A549 (cell line): ENCODE measurements at regions not wholly inside any gene's neighbourhood (a gene's known extent, or its start where the extent isn't known, plus 50 kb on each side); places are given as distances from the start of the nearest gene placed in this dataset.

Experiments
- ATAC-seq, 2 experiments: fragments of 200-7000 bp in 1 of 2; fragments of >200 bp in 1 of 2; cut with Nextera tagmentation in 1 of 2; cut with Tn5 transposase in 1 of 2; 3 replicates each; pipeline versions ENCODE4 v1.8.0 to v1.9.1; 2018 to 2020; ENCODE audit warnings: mild to moderate bottlenecking in 1 of 2, moderate library complexity in 1 of 2
- CTCF ChIA-PET: fragments of 300-600 bp; sonication (Branson Sonifier 250); formaldehyde crosslinking; extraction: SDS; loops from one replicate; lab custom pipeline; 2021; ENCODE audit warnings: antibody characterized with exemption, inconsistent platforms; lab: Yijun Ruan, JAX
- POLR2A ChIA-PET: fragments of 350-600 bp; formaldehyde crosslinking; extraction: SDS; loops from one replicate; lab custom pipeline; 2021; ENCODE audit warnings: antibody characterized with exemption, inconsistent platforms; lab: Yijun Ruan, JAX
- DNase-seq, 2 experiments: peaks; one replicate each; pipeline versions ENCODE4 v3.0.0 to v3.0.0-alpha.2; 2011 to 2016; ENCODE audit warnings: low read depth in 1 of 2, low spot score in 1 of 2
- FAIRE-seq: peaks from 2 replicates; lab custom pipeline; 2011; peaks lifted over from hg19 to GRCh38; lab: Jason Lieb, UNC
- H3K27ac ChIP-seq, 2 experiments: fragments of >200 bp; sonication (Bioruptor Twin); formaldehyde crosslinking; 3 replicates each; pipeline ENCODE4 v1.5.1; 2016 to 2017
- H3K4me1 ChIP-seq: fragments of >200 bp; sonication (Bioruptor Twin); formaldehyde crosslinking; 3 replicates; pipeline ENCODE4 v1.6.1; 2016
- H3K4me2 ChIP-seq: fragments of >200 bp; sonication (Bioruptor Twin); formaldehyde crosslinking; 3 replicates; pipeline ENCODE4 v1.6.1; 2016
- H3K4me3 ChIP-seq: fragments of >200 bp; sonication (Bioruptor Twin); formaldehyde crosslinking; 3 replicates; pipeline ENCODE4 v1.5.1; 2016
- H3K9me3 ChIP-seq: fragments of >200 bp; sonication (Bioruptor Twin); formaldehyde crosslinking; 3 replicates; pipeline ENCODE4 v1.6.1; 2016
- CBX2 ChIP-seq: fragments of 200-600 bp; sonication (generic); IDR thresholded peaks from 2 replicates; pipeline ENCODE4 v1.6.1; 2016; ENCODE audit warnings: low read depth, mild to moderate bottlenecking, borderline replicate concordance
- CHD4 ChIP-seq: fragments of 200-600 bp; sonication (generic); IDR thresholded peaks from 2 replicates; pipeline ENCODE4 v1.6.1; 2016; ENCODE audit warnings: antibody characterized with exemption, mild to moderate bottlenecking, borderline replicate concordance
- E2F6 ChIP-seq: IDR thresholded peaks from 2 replicates; pipeline ENCODE4 v1.6.1; 2012; ENCODE audit warnings: low read depth, borderline replicate concordance
- ELK1 ChIP-seq: fragments of 150-350 bp; IDR thresholded peaks from 2 replicates; pipeline ENCODE4 v1.6.1; 2014; ENCODE audit warnings: low read depth, mild to moderate bottlenecking, low read length
- ESRRA ChIP-seq: fragments of 150-350 bp; IDR thresholded peaks from 2 replicates; pipeline ENCODE4 v1.6.1; 2014; ENCODE audit warnings: mild to moderate bottlenecking, low read length, borderline replicate concordance
- GATA3 ChIP-seq: IDR thresholded peaks from 2 replicates; pipeline ENCODE4 v1.6.1; 2012; ENCODE audit warnings: borderline replicate concordance
- HDAC2 ChIP-seq: fragments of 200-600 bp; sonication (generic); IDR thresholded peaks from 2 replicates; pipeline ENCODE4 v1.6.1; 2016
- HEYL ChIP-seq: fragments of 250-450 bp; sonication (Bioruptor Pico); IDR thresholded peaks from 2 replicates; pipeline ENCODE4 v1.8.0; 2021; ENCODE audit warnings: mild to moderate bottlenecking, moderate library complexity
- JUNB ChIP-seq: fragments of >200 bp; sonication (Bioruptor Twin); formaldehyde crosslinking; IDR thresholded peaks from 2 replicates; pipeline ENCODE4 v1.6.1; 2016
- NFE2L2 ChIP-seq: fragments of 150-350 bp; conservative IDR thresholded peaks from 2 replicates; pipeline ENCODE4 v1.6.1; 2014; ENCODE audit warnings: low read length
- NPAS2 ChIP-seq: fragments of 250-450 bp; sonication (Bioruptor Pico); IDR thresholded peaks from 2 replicates; pipeline ENCODE4 v1.8.0; 2022; ENCODE audit warnings: mild to moderate bottlenecking, moderate library complexity, borderline replicate concordance
- PHF8 ChIP-seq: fragments of 200-600 bp; sonication (generic); IDR thresholded peaks from 2 replicates; pipeline ENCODE4 v1.6.1; 2016; ENCODE audit warnings: low read depth, mild to moderate bottlenecking, antibody characterized with exemption, moderate library complexity, borderline replicate concordance
- POLR2A ChIP-seq: IDR thresholded peaks from 2 replicates; pipeline ENCODE4 v1.6.1; 2012; ENCODE audit warnings: mild to moderate bottlenecking, low read length
- SMC3 ChIP-seq: fragments of >200 bp; sonication (Bioruptor Twin); formaldehyde crosslinking; IDR thresholded peaks from 3 replicates; pipeline ENCODE4 v1.6.1; 2018; ENCODE audit warnings: inconsistent platforms
- TP53 ChIP-seq: fragments of 250-450 bp; sonication (Bioruptor Pico); IDR thresholded peaks from 2 replicates; pipeline ENCODE4 v1.5.0; 2021; ENCODE audit warnings: mild to moderate bottlenecking, moderate library complexity
- ZFP36 ChIP-seq: fragments of 450-650 bp; IDR thresholded peaks from 2 replicates; pipeline ENCODE4 v1.6.1; 2014; ENCODE audit warnings: borderline replicate concordance; ENCODE audit not compliant: partially characterized antibody
- ZSCAN20 ChIP-seq: fragments of 250-450 bp; sonication (Bioruptor Pico); IDR thresholded peaks from 2 replicates; pipeline ENCODE4 v1.8.0; 2022; ENCODE audit warnings: mild to moderate bottlenecking, moderate library complexity
- WGBS: methylation state at CpG from one replicate; pipeline ENCODE4 v1.1.6; 2017; ENCODE audit errors: missing lambda C conversion rate; 5-methylcytosine and 5-hydroxymethylcytosine counted together
- TF ChIP-seq, protein P1 (sequence below): fragments of 200-600 bp; sonication (generic); IDR thresholded peaks from 2 replicates; pipeline ENCODE4 v1.6.1; 2016; ENCODE audit warnings: antibody characterized with exemption, mild to moderate bottlenecking, moderate library complexity
- TF ChIP-seq, protein P2 (sequence below): fragments of 250-450 bp; sonication (Bioruptor Pico); IDR thresholded peaks from 2 replicates; pipeline ENCODE4 v1.5.0; 2021; ENCODE audit warnings: mild to moderate bottlenecking, moderate library complexity, borderline replicate concordance

- ChIA-PET POLR2A (no interaction called here), CTCF (no interaction called here)
- H3K9me3 ChIP-seq: no peaks in the 10 kb centered on the region
- H3K27ac ChIP-seq: no peak overlapping the region
- no peak for TF ChIP-seq HEYL (CRISPR knock-in tag)
- TF ChIP-seq SMC3: no peak
- TF ChIP-seq, protein P1, sequence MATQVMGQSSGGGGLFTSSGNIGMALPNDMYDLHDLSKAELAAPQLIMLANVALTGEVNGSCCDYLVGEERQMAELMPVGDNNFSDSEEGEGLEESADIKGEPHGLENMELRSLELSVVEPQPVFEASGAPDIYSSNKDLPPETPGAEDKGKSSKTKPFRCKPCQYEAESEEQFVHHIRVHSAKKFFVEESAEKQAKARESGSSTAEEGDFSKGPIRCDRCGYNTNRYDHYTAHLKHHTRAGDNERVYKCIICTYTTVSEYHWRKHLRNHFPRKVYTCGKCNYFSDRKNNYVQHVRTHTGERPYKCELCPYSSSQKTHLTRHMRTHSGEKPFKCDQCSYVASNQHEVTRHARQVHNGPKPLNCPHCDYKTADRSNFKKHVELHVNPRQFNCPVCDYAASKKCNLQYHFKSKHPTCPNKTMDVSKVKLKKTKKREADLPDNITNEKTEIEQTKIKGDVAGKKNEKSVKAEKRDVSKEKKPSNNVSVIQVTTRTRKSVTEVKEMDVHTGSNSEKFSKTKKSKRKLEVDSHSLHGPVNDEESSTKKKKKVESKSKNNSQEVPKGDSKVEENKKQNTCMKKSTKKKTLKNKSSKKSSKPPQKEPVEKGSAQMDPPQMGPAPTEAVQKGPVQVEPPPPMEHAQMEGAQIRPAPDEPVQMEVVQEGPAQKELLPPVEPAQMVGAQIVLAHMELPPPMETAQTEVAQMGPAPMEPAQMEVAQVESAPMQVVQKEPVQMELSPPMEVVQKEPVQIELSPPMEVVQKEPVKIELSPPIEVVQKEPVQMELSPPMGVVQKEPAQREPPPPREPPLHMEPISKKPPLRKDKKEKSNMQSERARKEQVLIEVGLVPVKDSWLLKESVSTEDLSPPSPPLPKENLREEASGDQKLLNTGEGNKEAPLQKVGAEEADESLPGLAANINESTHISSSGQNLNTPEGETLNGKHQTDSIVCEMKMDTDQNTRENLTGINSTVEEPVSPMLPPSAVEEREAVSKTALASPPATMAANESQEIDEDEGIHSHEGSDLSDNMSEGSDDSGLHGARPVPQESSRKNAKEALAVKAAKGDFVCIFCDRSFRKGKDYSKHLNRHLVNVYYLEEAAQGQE: no peak
- no peak for TF ChIP-seq E2F6
- TF ChIP-seq ELK1: no peak
- no peak for TF ChIP-seq CHD4
- TF ChIP-seq JUNB: no peak
- TF ChIP-seq PHF8: no peak
- no peak for TF ChIP-seq ZSCAN20
- TF ChIP-seq NFE2L2: no peak
- no peak for TF ChIP-seq ESRRA
- TF ChIP-seq CBX2: no peak
- no peak for TF ChIP-seq POLR2A
- H3K4me1 ChIP-seq: no peaks in the 10 kb centered on the region
- WGBS: 18% methylated on average over 8 of the region's 8 CpGs
- ATAC-seq (no peak), DNase-seq (no peak), FAIRE-seq (no peak)
- H3K4me2 ChIP-seq: no peak overlapping the region
- H3K4me3 ChIP-seq: no peak overlapping the region
These were observed 939.7 kb upstream of the LCORL start for GRCh38 chr4:18961266-18961665.

DNA sequence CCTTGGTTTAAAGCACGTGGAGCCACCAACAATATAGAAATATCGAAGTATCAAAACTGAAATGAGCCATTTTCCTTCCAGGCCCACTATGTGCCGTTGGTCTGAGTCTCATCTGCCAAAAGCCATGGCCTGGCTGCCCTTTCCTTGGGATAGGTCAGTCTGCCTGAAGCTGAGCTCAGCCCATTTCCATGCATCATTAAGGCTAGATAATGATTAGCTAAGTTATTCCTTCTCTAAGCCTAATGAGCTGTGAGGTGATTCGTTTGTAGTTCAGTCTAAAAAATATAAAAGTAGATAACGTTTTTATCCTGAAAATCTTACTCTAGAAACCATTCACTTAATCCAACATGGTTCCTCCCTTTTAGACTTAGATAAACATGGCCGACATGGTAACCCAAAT lies 936.2 kb upstream of the LCORL start:
- 3% methylated on average over 6 of the region's 6 CpGs for WGBS
- ChIA-PET POLR2A (no interaction called here), CTCF (no interaction called here)
- Histone ChIP-seq H3K4me2 (no peak overlapping the region), H3K4me1 (no peaks in the 10 kb centered on the region), H3K4me3 (no peak overlapping the region), H3K27ac (no peak overlapping the region), H3K9me3 (no peaks in the 10 kb centered on the region)
- DNase-seq (no peak), ATAC-seq (no peak), FAIRE-seq (no peak)
- TF ChIP-seq, protein P2, sequence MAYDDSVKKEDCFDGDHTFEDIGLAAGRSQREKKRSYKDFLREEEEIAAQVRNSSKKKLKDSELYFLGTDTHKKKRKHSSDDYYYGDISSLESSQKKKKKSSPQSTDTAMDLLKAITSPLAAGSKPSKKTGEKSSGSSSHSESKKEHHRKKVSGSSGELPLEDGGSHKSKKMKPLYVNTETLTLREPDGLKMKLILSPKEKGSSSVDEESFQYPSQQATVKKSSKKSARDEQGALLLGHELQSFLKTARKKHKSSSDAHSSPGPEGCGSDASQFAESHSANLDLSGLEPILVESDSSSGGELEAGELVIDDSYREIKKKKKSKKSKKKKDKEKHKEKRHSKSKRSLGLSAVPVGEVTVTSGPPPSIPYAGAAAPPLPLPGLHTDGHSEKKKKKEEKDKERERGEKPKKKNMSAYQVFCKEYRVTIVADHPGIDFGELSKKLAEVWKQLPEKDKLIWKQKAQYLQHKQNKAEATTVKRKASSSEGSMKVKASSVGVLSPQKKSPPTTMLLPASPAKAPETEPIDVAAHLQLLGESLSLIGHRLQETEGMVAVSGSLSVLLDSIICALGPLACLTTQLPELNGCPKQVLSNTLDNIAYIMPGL: no peak
- no peak for TF ChIP-seq TP53
- TF ChIP-seq JUNB: no peak
- no peak for TF ChIP-seq NPAS2 (CRISPR knock-in tag)
- TF ChIP-seq POLR2A: no peak
- TF ChIP-seq GATA3: no peak
- no peak for TF ChIP-seq CHD4
- TF ChIP-seq ZFP36: no peak
- no peak for TF ChIP-seq HDAC2
